ENCODE measurements at regions not wholly inside any gene's neighbourhood (a gene's known extent, or its start where the extent isn't known, plus 50 kb on each side); places are given as distances from the start of the nearest gene placed in this dataset.

- no peaks in the 10 kb centered on the region for H3K36me3 ChIP-seq
- WGBS: 54% methylated on average over 1 of the region's 1 CpG
- H3K27me3 ChIP-seq: peaks cover 0 to 4% (median 0%) of the 10 kb centered on the region in 4 donors
- no peak overlapping the region for H3K27ac ChIP-seq (replicated peaks in 1 of 4)
- DNase-seq (ENCODE audit: extremely low spot score): no peak
- no peak for TF ChIP-seq POLR2A (IDR thresholded peaks at IDR 0.05; ENCODE audit: low read depth)
- TF ChIP-seq, protein P1, sequence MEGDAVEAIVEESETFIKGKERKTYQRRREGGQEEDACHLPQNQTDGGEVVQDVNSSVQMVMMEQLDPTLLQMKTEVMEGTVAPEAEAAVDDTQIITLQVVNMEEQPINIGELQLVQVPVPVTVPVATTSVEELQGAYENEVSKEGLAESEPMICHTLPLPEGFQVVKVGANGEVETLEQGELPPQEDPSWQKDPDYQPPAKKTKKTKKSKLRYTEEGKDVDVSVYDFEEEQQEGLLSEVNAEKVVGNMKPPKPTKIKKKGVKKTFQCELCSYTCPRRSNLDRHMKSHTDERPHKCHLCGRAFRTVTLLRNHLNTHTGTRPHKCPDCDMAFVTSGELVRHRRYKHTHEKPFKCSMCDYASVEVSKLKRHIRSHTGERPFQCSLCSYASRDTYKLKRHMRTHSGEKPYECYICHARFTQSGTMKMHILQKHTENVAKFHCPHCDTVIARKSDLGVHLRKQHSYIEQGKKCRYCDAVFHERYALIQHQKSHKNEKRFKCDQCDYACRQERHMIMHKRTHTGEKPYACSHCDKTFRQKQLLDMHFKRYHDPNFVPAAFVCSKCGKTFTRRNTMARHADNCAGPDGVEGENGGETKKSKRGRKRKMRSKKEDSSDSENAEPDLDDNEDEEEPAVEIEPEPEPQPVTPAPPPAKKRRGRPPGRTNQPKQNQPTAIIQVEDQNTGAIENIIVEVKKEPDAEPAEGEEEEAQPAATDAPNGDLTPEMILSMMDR (IDR thresholded peaks at IDR 0.05): no peak
- no peak for TF ChIP-seq EP300 (IDR thresholded peaks at IDR 0.05)
- TF ChIP-seq POLR2AphosphoS5 (IDR thresholded peaks at IDR 0.05): no peak
- H3K9me3 ChIP-seq: no peaks in the 10 kb centered on the region
- intact Hi-C loops (cut with DNase I): no loop called here
- H3K4me1 ChIP-seq: no peaks in the 10 kb centered on the region
- H3K4me3 ChIP-seq: no peak overlapping the region
These were observed 1201.2 kb upstream of the CDH6 start for GRCh38 chr5:29992248-29992647.

GRCh38 chr5:29990681-29991080 is 1202.8 kb upstream of the CDH6 start:
- no peaks in the 10 kb centered on the region for H3K36me3 ChIP-seq
- H3K27me3 ChIP-seq: peaks cover 0 to 4% (median 0%) of the 10 kb centered on the region in 4 donors
- H3K4me3 ChIP-seq: no peak overlapping the region
- intact Hi-C loops (cut with DNase I): no loop called here
- TF ChIP-seq POLR2AphosphoS5 (IDR thresholded peaks at IDR 0.05) (no peak), EP300 (IDR thresholded peaks at IDR 0.05) (no peak), POLR2A (IDR thresholded peaks at IDR 0.05; ENCODE audit: low read depth) (no peak)
- TF ChIP-seq, protein P1 (IDR thresholded peaks at IDR 0.05): no peak
- no peaks in the 10 kb centered on the region for H3K9me3 ChIP-seq
- no peak for DNase-seq (ENCODE audit: extremely low spot score)
- WGBS: 81% methylated on average over 3 of the region's 3 CpGs
- no peaks in the 10 kb centered on the region for H3K4me1 ChIP-seq
- no peak overlapping the region for H3K27ac ChIP-seq (replicated peaks in 1 of 4)

- H3K4me3 ChIP-seq: no peak overlapping the region
- H3K36me3 ChIP-seq: no peaks in the 10 kb centered on the region
- intact Hi-C loops (cut with DNase I): no loop called here
- no peaks in the 10 kb centered on the region for H3K4me1 ChIP-seq
- no peak for DNase-seq (ENCODE audit: extremely low spot score)
- H3K27ac ChIP-seq (replicated peaks in 1 of 4): no peak overlapping the region
- WGBS: 75% methylated on average over 1 of the region's 1 CpG
- H3K9me3 ChIP-seq: no peaks in the 10 kb centered on the region
- peaks cover 0 to 4% (median 0%) of the 10 kb centered on the region in 4 donors for H3K27me3 ChIP-seq
- TF ChIP-seq POLR2AphosphoS5 (IDR thresholded peaks at IDR 0.05) (no peak), POLR2A (IDR thresholded peaks at IDR 0.05; ENCODE audit: low read depth) (no peak), EP300 (IDR thresholded peaks at IDR 0.05) (no peak)
- TF ChIP-seq, protein P1 (IDR thresholded peaks at IDR 0.05): no peak
These were observed 1209.3 kb upstream of the CDH6 start for GRCh38 chr5:29984156-29984540.

GRCh38 chr5:29983528-29984155 is 1209.8 kb upstream of the CDH6 start:
- Histone ChIP-seq H3K27ac (replicated peaks in 1 of 4) (no peak overlapping the region), H3K4me3 (no peak overlapping the region), H3K9me3 (no peaks in the 10 kb centered on the region), H3K4me1 (no peaks in the 10 kb centered on the region), H3K27me3 (peaks cover 0 to 4% (median 0%) of the 10 kb centered on the region in 4 donors), H3K36me3 (no peaks in the 10 kb centered on the region)
- intact Hi-C loops (cut with DNase I): no loop called here
- DNase-seq (ENCODE audit: extremely low spot score): no peak
- TF ChIP-seq POLR2AphosphoS5 (IDR thresholded peaks at IDR 0.05) (no peak), EP300 (IDR thresholded peaks at IDR 0.05) (no peak), POLR2A (IDR thresholded peaks at IDR 0.05; ENCODE audit: low read depth) (no peak)
- TF ChIP-seq, protein P1 (IDR thresholded peaks at IDR 0.05): no peak

GRCh38 chr5:29982457-29982856 is 1211.0 kb upstream of the CDH6 start:
- TF ChIP-seq EP300 (IDR thresholded peaks at IDR 0.05): no peak
- Histone ChIP-seq H3K4me1 (no peaks in the 10 kb centered on the region), H3K4me3 (no peak overlapping the region), H3K36me3 (no peaks in the 10 kb centered on the region), H3K27me3 (no peaks in the 10 kb centered on the region), H3K9me3 (no peaks in the 10 kb centered on the region), H3K27ac (replicated peaks in 1 of 4) (no peak overlapping the region)
- intact Hi-C loops (cut with DNase I): no loop called here
- WGBS: 87% methylated on average over 1 of the region's 1 CpG
- DNase-seq (ENCODE audit: extremely low spot score): no peak
